GM23248 (cell line): ENCODE measurements at regions not wholly inside any gene's neighbourhood (a gene's known extent, or its start where the extent isn't known, plus 50 kb on each side); places are given as distances from the start of the nearest gene placed in this dataset.

Experiments
- DNase-seq: peaks from one replicate; pipeline ENCODE4 v3.0.0-alpha.2; 2015
- H2AFZ ChIP-seq: fragments of 200-600 bp; sonication (generic); 2 replicates; pipeline ENCODE4 v1.6.1; 2016; ENCODE audit warnings: antibody characterized with exemption
- H3F3A ChIP-seq: fragments of 200-600 bp; sonication (generic); 2 replicates; pipeline ENCODE4 v1.6.1; 2016; ENCODE audit warnings: mild to moderate bottlenecking, antibody characterized with exemption, mixed run types; ENCODE audit not compliant: insufficient read depth
- H3K27ac ChIP-seq: fragments of 200-600 bp; sonication (generic); 2 replicates; pipeline ENCODE4 v1.5.1; 2016; ENCODE audit warnings: mild to moderate bottlenecking
- H3K27me3 ChIP-seq: fragments of 200-600 bp; sonication (generic); replicated peaks from 2 replicates; pipeline ENCODE4 v1.6.1; 2016; ENCODE audit warnings: mild to moderate bottlenecking; ENCODE audit not compliant: insufficient read depth
- H3K36me3 ChIP-seq: fragments of 200-600 bp; sonication (generic); 2 replicates; pipeline ENCODE4 v1.6.1; 2016; ENCODE audit warnings: low read depth, mild to moderate bottlenecking
- H3K4me1 ChIP-seq: fragments of 200-600 bp; sonication (generic); 2 replicates; pipeline ENCODE4 v1.6.1; 2016; ENCODE audit warnings: mild to moderate bottlenecking; ENCODE audit not compliant: insufficient read depth
- H3K4me2 ChIP-seq: fragments of 200-600 bp; sonication (generic); one replicate; pipeline ENCODE4 v1.6.1; 2016; ENCODE audit warnings: mild to moderate bottlenecking; ENCODE audit not compliant: unreplicated experiment
- H3K4me3 ChIP-seq: fragments of 200-600 bp; sonication (generic); 2 replicates; pipeline ENCODE4 v1.5.1; 2016; ENCODE audit warnings: mild to moderate bottlenecking
- H3K79me2 ChIP-seq: fragments of 200-600 bp; sonication (generic); 2 replicates; pipeline ENCODE4 v1.6.1; 2016; ENCODE audit warnings: mild to moderate bottlenecking; ENCODE audit not compliant: insufficient read depth
- H3K9ac ChIP-seq: fragments of 200-600 bp; sonication (generic); 2 replicates; pipeline ENCODE4 v1.6.1; 2016; ENCODE audit warnings: mild to moderate bottlenecking
- H3K9me2 ChIP-seq: fragments of 200-600 bp; sonication (generic); 2 replicates; pipeline ENCODE4 v1.6.1; 2016; ENCODE audit warnings: mixed run types, mild to moderate bottlenecking, moderate library complexity; ENCODE audit not compliant: insufficient read depth
- H3K9me3 ChIP-seq: fragments of 200-600 bp; sonication (generic); one replicate; pipeline ENCODE4 v1.6.1; 2017; ENCODE audit warnings: low read depth
- H4K20me1 ChIP-seq: fragments of 200-600 bp; sonication (generic); 2 replicates; pipeline ENCODE4 v1.6.0; 2016; ENCODE audit not compliant: insufficient read depth
- EZH2 ChIP-seq: fragments of 200-600 bp; sonication (generic); IDR thresholded peaks from 2 replicates; pipeline ENCODE4 v1.6.1; 2018; ENCODE audit warnings: antibody characterized with exemption, mild to moderate bottlenecking; ENCODE audit not compliant: insufficient read depth, poor library complexity, severe bottlenecking
- EZH2phosphoT487 ChIP-seq: fragments of 200-600 bp; sonication (generic); IDR thresholded peaks from 2 replicates; pipeline ENCODE4 v1.6.1; 2018; ENCODE audit warnings: antibody characterized with exemption, moderate library complexity, mild to moderate bottlenecking, low read depth; ENCODE audit not compliant: insufficient read depth
- WGBS, 2 experiments: methylation state at CpG; one replicate each; pipeline ENCODE4 v1.1.6; 2015 to 2017; ENCODE audit warnings: low lambda C conversion rate in 2 of 2, low coverage in 1 of 2; ENCODE audit errors: missing lambda C conversion rate in 2 of 2; 5-methylcytosine and 5-hydroxymethylcytosine counted together
- in situ Hi-C: fragments of 300-500 bp; cut with MboI; formaldehyde crosslinking; loops from 2 replicates; pipeline ENCODE4 v1.15.0; 2020

GRCh38 chr5:179430193-179431175 is 85.2 kb upstream of the ADAMTS2 start:
- in situ Hi-C loops = no loop called here
- H3K9me2 ChIP-seq = no peaks in the 10 kb centered on the region
- H3K4me2 ChIP-seq = no peak overlapping the region
- WGBS, 2 experiments = 54 to 55% methylated on average over 22 of the region's 22 CpGs
- no peak overlapping the region for H3K9ac ChIP-seq
- no peak overlapping the region for H3K27ac ChIP-seq
- H3K79me2 ChIP-seq = no peaks in the 10 kb centered on the region
- H3K4me3 ChIP-seq = no peak overlapping the region
- no peak overlapping the region for H2AFZ ChIP-seq
- no peak for TF ChIP-seq EZH2phosphoT487
- no peak for TF ChIP-seq EZH2
- no peaks in the 10 kb centered on the region for H3K9me3 ChIP-seq
- no peaks in the 10 kb centered on the region for H3K27me3 ChIP-seq
- no peaks in the 10 kb centered on the region for H4K20me1 ChIP-seq
- DNase-seq = no peak
- H3F3A ChIP-seq = no peaks in the 10 kb centered on the region
- H3K4me1 ChIP-seq = no peaks in the 10 kb centered on the region
- H3K36me3 ChIP-seq = no peaks in the 10 kb centered on the region

GRCh38 chr5:179427676-179428056 is 82.4 kb upstream of the ADAMTS2 start:
- Histone ChIP-seq H3K27ac (no peak overlapping the region), H3K9me3 (no peaks in the 10 kb centered on the region), H3F3A (no peaks in the 10 kb centered on the region), H3K27me3 (no peaks in the 10 kb centered on the region; the same call in 1 of the 2 replicates), H3K9me2 (no peaks in the 10 kb centered on the region), H2AFZ (no peak overlapping the region), H3K4me2 (no peak overlapping the region), H3K4me1 (no peaks in the 10 kb centered on the region), H3K79me2 (no peaks in the 10 kb centered on the region), H3K4me3 (no peak overlapping the region), H3K36me3 (no peaks in the 10 kb centered on the region), H4K20me1 (no peaks in the 10 kb centered on the region), H3K9ac (no peak overlapping the region)
- 72 to 79% methylated on average over 18 to 21 of the region's 21 CpGs for WGBS, 2 experiments
- DNase-seq = no peak
- TF ChIP-seq EZH2phosphoT487 (no peak), EZH2 (no peak)
- in situ Hi-C loops = no loop called here

- Histone ChIP-seq H3K4me2 (no peak overlapping the region), H3K4me1 (no peaks in the 10 kb centered on the region), H3K9me3 (no peaks in the 10 kb centered on the region), H2AFZ (no peak overlapping the region), H3K27me3 (no peaks in the 10 kb centered on the region; the same call in 1 of the 2 replicates), H4K20me1 (no peaks in the 10 kb centered on the region), H3K9ac (no peak overlapping the region), H3K4me3 (no peak overlapping the region), H3F3A (no peaks in the 10 kb centered on the region), H3K9me2 (no peaks in the 10 kb centered on the region), H3K36me3 (no peaks in the 10 kb centered on the region), H3K27ac (no peak overlapping the region), H3K79me2 (no peaks in the 10 kb centered on the region)
- no peak for DNase-seq
- 56 to 58% methylated on average over 18 to 28 of the region's 28 CpGs for WGBS, 2 experiments
- TF ChIP-seq EZH2 (no peak), EZH2phosphoT487 (no peak)
- in situ Hi-C loops = no loop called here
Observed at GRCh38 chr5:179427032-179427675, 81.9 kb upstream of the ADAMTS2 start.

DNA sequence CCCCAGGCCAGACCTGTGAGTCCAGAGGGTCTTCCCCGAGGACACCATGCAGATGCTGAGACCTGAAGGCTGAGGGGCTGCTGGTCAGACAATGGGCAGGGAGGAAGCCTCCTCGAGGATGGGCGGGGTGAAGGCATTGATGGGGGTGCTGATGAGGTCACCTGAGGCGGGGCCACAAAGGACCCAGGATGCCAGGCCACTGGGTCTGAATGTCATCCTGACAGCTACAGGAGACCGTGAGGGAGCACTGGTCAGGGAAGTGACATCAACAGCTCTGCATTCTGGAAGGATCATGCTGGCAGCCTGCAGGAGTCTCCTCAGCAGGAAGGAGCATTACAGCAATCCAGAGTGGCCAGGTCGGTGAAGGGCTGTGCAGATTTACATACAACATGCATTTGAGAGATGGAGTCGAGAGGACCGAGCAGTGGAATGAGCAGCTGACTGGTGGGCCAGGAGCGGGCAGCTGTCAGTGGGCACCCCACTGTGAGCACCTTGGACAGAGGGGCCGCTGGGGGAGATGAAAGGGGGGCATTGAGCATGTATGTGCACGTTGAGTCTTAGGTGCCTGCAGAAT is 77.7 kb upstream of the ADAMTS2 start:
- WGBS, 2 experiments = 45 to 50% methylated on average over 10 to 11 of the region's 11 CpGs
- Histone ChIP-seq H3K4me1 (no peaks in the 10 kb centered on the region), H3K79me2 (no peaks in the 10 kb centered on the region), H3K36me3 (no peaks in the 10 kb centered on the region), H2AFZ (no peak overlapping the region), H3K9ac (no peak overlapping the region), H3K9me2 (no peaks in the 10 kb centered on the region), H3K4me2 (no peak overlapping the region), H3K27me3 (no peaks in the 10 kb centered on the region; the same call in 1 of the 2 replicates), H3K27ac (no peak overlapping the region), H3K4me3 (no peak overlapping the region), H3K9me3 (no peaks in the 10 kb centered on the region), H3F3A (no peaks in the 10 kb centered on the region), H4K20me1 (no peaks in the 10 kb centered on the region)
- in situ Hi-C loops = no loop called here
- no peak for DNase-seq
- no peak for TF ChIP-seq EZH2phosphoT487
- no peak for TF ChIP-seq EZH2
